K562 (cell line): ENCODE measurements at regions not wholly inside any gene's neighbourhood (a gene's known extent, or its start where the extent isn't known, plus 50 kb on each side); places are given as distances from the start of the nearest gene placed in this dataset.

Experiments used
- ATAC-seq: fragments of 200-7000 bp; cut with Tn5 transposase; 3 replicates; pipeline ENCODE4 v1.9.1; 2020; ENCODE audit warnings: moderate library complexity
- BruUV-seq: library from RNA; stranded (reverse); fragments of 400-500 nt; replicated peaks from 2 replicates; lab custom pipeline; 2021; lab: Mats Ljungman, UMichigan
- CTCF ChIA-PET: fragments of 300-600 bp; formaldehyde crosslinking; extraction: SDS; loops from one replicate; lab custom pipeline; 2021; ENCODE audit warnings: low intra/inter-chr PET ratio; lab: Yijun Ruan, JAX
- POLR2A ChIA-PET: fragments of 300-600, 350-650 bp; sonication (Branson Sonifier 250); formaldehyde crosslinking; extraction: SDS; loops from one replicate; lab custom pipeline; 2021; ENCODE audit warnings: antibody characterized with exemption, inconsistent platforms; lab: Yijun Ruan, JAX
- DNase-seq, 4 experiments: peaks; one replicate each; pipeline versions ENCODE4 v3.0.0 to v3.0.0-alpha.2; 2011 to 2018; ENCODE audit warnings: low spot score in 3 of 4, mixed read lengths in 3 of 4; ENCODE audit errors: extremely low read depth in 1 of 4
- FAIRE-seq: peaks from 2 replicates; lab custom pipeline; 2011; peaks lifted over from hg19 to GRCh38; lab: Jason Lieb, UNC
- H2AFZ ChIP-seq: 2 replicates; pipeline ENCODE4 v1.6.0; 2011; ENCODE audit warnings: low read depth, low read length, control low read depth, inconsistent platforms
- H3K27ac ChIP-seq: fragments of 200-600 bp; 3 replicates; pipeline ENCODE4 v1.8.0; 2011; ENCODE audit warnings: low read depth, mild to moderate bottlenecking, control low read depth, inconsistent platforms, low read length, moderate library complexity, mixed read lengths; ENCODE audit errors: extremely low read depth
- H3K27me3 ChIP-seq, 2 experiments: fragments of 300-600 bp in 1 of 2; 2 replicates in 1 of 2; 3 replicates in 1 of 2; pipeline versions ENCODE4 v1.6.0 to v1.8.0; 2011; ENCODE audit warnings: inconsistent platforms in 2 of 2, low read length in 2 of 2, mild to moderate bottlenecking in 1 of 2, mixed read lengths in 1 of 2, moderate library complexity in 1 of 2; ENCODE audit not compliant: control insufficient read depth in 2 of 2, insufficient read depth in 2 of 2
- H3K36me3 ChIP-seq: fragments of 300-600 bp; 3 replicates; pipeline ENCODE4 v1.8.0; 2011; ENCODE audit warnings: mild to moderate bottlenecking, low read length, inconsistent platforms; ENCODE audit not compliant: control insufficient read depth, insufficient read depth
- H3K4me1 ChIP-seq, 2 experiments: fragments of 200-600 bp in 1 of 2; replicated peaks in 1 of 2; 2 replicates in 1 of 2; 3 replicates in 1 of 2; pipeline versions ENCODE4 v1.5.1 to v1.8.0; 2011; ENCODE audit warnings: inconsistent platforms in 2 of 2, low read length in 2 of 2, mild to moderate bottlenecking in 1 of 2, mixed read lengths in 1 of 2, moderate library complexity in 1 of 2; ENCODE audit not compliant: control insufficient read depth in 2 of 2, insufficient read depth in 2 of 2
- H3K4me2 ChIP-seq: 2 replicates; pipeline ENCODE4 v1.6.1; 2011; ENCODE audit warnings: low read length, control low read depth, inconsistent platforms, mixed read lengths; ENCODE audit not compliant: insufficient read depth
- H3K4me3 ChIP-seq: fragments of 200-600 bp; sonication (generic), shearing (Covaris generic); 2 replicates; pipeline ENCODE4 v1.5.1; 2016; ENCODE audit warnings: control low read depth, inconsistent platforms
- H3K79me2 ChIP-seq: fragments of 200-600 bp; 3 replicates; pipeline ENCODE4 v1.8.0; 2011; ENCODE audit warnings: low read length, inconsistent platforms; ENCODE audit not compliant: control insufficient read depth, insufficient read depth
- H3K9ac ChIP-seq, 2 experiments: 2 replicates each; pipeline versions ENCODE4 v1.6.0 to v1.6.1; 2011; ENCODE audit warnings: low read depth in 2 of 2, low read length in 2 of 2, control low read depth in 1 of 2, inconsistent platforms in 1 of 2, mild to moderate bottlenecking in 1 of 2, mixed read lengths in 1 of 2; ENCODE audit not compliant: insufficient read depth in 1 of 2
- H3K9me1 ChIP-seq: one replicate; pipeline ENCODE4 v1.6.0; 2011; ENCODE audit warnings: inconsistent platforms, mild to moderate bottlenecking, low read length, moderate library complexity; ENCODE audit not compliant: control insufficient read depth, insufficient read depth
- H3K9me3 ChIP-seq: replicated peaks from 2 replicates; pipeline ENCODE4 v1.5.1; 2011; ENCODE audit warnings: low read depth, low read length, inconsistent platforms; ENCODE audit not compliant: control insufficient read depth, insufficient read depth
- H4K20me1 ChIP-seq: replicated peaks from 2 replicates; pipeline ENCODE4 v1.6.1; 2011; ENCODE audit warnings: low read length, inconsistent platforms, mixed read lengths; ENCODE audit not compliant: control insufficient read depth, insufficient read depth
- C11orf30 ChIP-seq: fragments of 450-650 bp; IDR thresholded peaks from 2 replicates; pipeline ENCODE4 v1.6.1; 2016; ENCODE audit warnings: low read depth, mild to moderate bottlenecking
- CAMTA2 ChIP-seq: fragments of 250-450 bp; sonication (Bioruptor Pico); conservative IDR thresholded peaks from 2 replicates; pipeline ENCODE4 v1.5.1; 2022
- CCNT2 ChIP-seq: IDR thresholded peaks from 2 replicates; pipeline ENCODE4 v1.6.1; 2011; ENCODE audit warnings: borderline replicate concordance, low read depth, mild to moderate bottlenecking, moderate library complexity, mixed read lengths, low read length; ENCODE audit not compliant: insufficient read length; ENCODE audit errors: extremely low read depth
- COPS2 ChIP-seq: fragments of 450-650 bp; conservative IDR thresholded peaks from 2 replicates; pipeline ENCODE4 v1.6.1; 2016; ENCODE audit warnings: mild to moderate bottlenecking, moderate library complexity
- DDX20 ChIP-seq: fragments of 450-650 bp; IDR thresholded peaks from 2 replicates; pipeline ENCODE4 v1.6.1; 2016; ENCODE audit warnings: missing genetic modification characterization, low read depth, mild to moderate bottlenecking, missing compliant biosample characterization, moderate library complexity
- ERF ChIP-seq: fragments of 450-650 bp; formaldehyde crosslinking; IDR thresholded peaks from 2 replicates; pipeline ENCODE4 v1.4.0; 2020; ENCODE audit warnings: mild to moderate bottlenecking, mixed read lengths
- ESRRB ChIP-seq: fragments of 250-450 bp; sonication (Bioruptor Pico); IDR thresholded peaks from 2 replicates; pipeline ENCODE4 v1.5.0; 2020; ENCODE audit warnings: mild to moderate bottlenecking, moderate library complexity, borderline replicate concordance
- KLF16 ChIP-seq: IDR thresholded peaks from 2 replicates; pipeline ENCODE4 v1.6.1; 2016; ENCODE audit warnings: antibody characterized with exemption
- NCOR1 ChIP-seq: fragments of 450-650 bp; IDR thresholded peaks from 2 replicates; pipeline ENCODE4 v1.6.1; 2016; ENCODE audit warnings: mild to moderate bottlenecking, moderate library complexity
- NR2F6 ChIP-seq: fragments of 450-650 bp; formaldehyde crosslinking; IDR thresholded peaks from 2 replicates; pipeline ENCODE4 v1.4.0; 2020; ENCODE audit warnings: mild to moderate bottlenecking
- POLR2A ChIP-seq: fragments of 450-650 bp; conservative IDR thresholded peaks from 2 replicates; pipeline ENCODE4 v1.6.1; 2016
- PTTG1 ChIP-seq: fragments of 450-650 bp; IDR thresholded peaks from 2 replicates; pipeline ENCODE4 v1.6.1; 2016; ENCODE audit warnings: low read depth, mild to moderate bottlenecking, missing genetic modification characterization, missing compliant biosample characterization
- SNRNP70 ChIP-seq: fragments of 200-400 bp; formaldehyde crosslinking; optimal IDR thresholded peaks from 2 replicates; pipeline ENCODE3; 2017; ENCODE audit warnings: low read depth, low read length
- TEAD1 ChIP-seq, 2 experiments: fragments of 450-650 bp in 1 of 2; sonication (generic) in 1 of 2; formaldehyde crosslinking; IDR thresholded peaks; 2 replicates each; pipeline versions ENCODE4 v1.4.0 to v1.8.0; 2020 to 2022; ENCODE audit warnings: mild to moderate bottlenecking in 2 of 2, missing genetic modification reagents in 1 of 2
- ZNF165 ChIP-seq: fragments of 250-450 bp; sonication (Bioruptor Pico); IDR thresholded peaks from 2 replicates; pipeline ENCODE4 v1.4.0; 2020; ENCODE audit warnings: borderline replicate concordance
- ZNF212 ChIP-seq: fragments of 450-650 bp; formaldehyde crosslinking; IDR thresholded peaks from 2 replicates; pipeline ENCODE4 v1.4.0; 2020; ENCODE audit warnings: mild to moderate bottlenecking
- ZNF324 ChIP-seq: fragments of 250-450 bp; sonication (Bioruptor Pico); IDR thresholded peaks from 2 replicates; pipeline ENCODE4 v1.4.0; 2020; ENCODE audit warnings: mild to moderate bottlenecking
- ZNF699 ChIP-seq: fragments of 250-450 bp; sonication (Bioruptor Pico); IDR thresholded peaks from 2 replicates; pipeline ENCODE4 v1.8.0; 2021; ENCODE audit warnings: mild to moderate bottlenecking, moderate library complexity; ENCODE audit not compliant: insufficient replicate concordance
- WGBS: fragments of 100-300 bp; shearing (Covaris generic); methylation state at CpG from one replicate; pipeline ENCODE4 v1.1.6; 2016; ENCODE audit warnings: low coverage, mixed read lengths; ENCODE audit not compliant: insufficient coverage; ENCODE audit errors: missing lambda C conversion rate; 5-methylcytosine and 5-hydroxymethylcytosine counted together
- in situ Hi-C: fragments of 300-500 bp; cut with MboI; formaldehyde crosslinking; loops from 4 replicates; pipeline ENCODE4 v1.15.0; 2018; ENCODE audit warnings: inconsistent platforms, mixed read lengths
- intact Hi-C: fragments of 100-400 bp; cut with micrococcal nuclease; formaldehyde crosslinking; loops from 2 replicates; pipeline ENCODE4 v1.14.2; 2022
- TF ChIP-seq, protein P1 (sequence below): sonication (generic); formaldehyde crosslinking; IDR thresholded peaks from 2 replicates; pipeline ENCODE4 v1.4.0; 2020; ENCODE audit warnings: mild to moderate bottlenecking, missing genetic modification reagents
- TF ChIP-seq, protein P2 (sequence below): fragments of 250-450 bp; sonication (Bioruptor Pico); IDR thresholded peaks from 2 replicates; pipeline ENCODE4 v1.8.0; 2022; ENCODE audit warnings: inconsistent platforms

- in situ Hi-C loops = no loop called here
- no peak overlapping the region for H3K27ac ChIP-seq
- no peak for FAIRE-seq
Measured at GRCh38 chr7:46763344-46763743, 818.6 kb downstream of the TNS3 start.

More at GRCh38 chr7:46763344-46763743, 818.6 kb downstream of the TNS3 start:
- H3K9ac ChIP-seq = no peak overlapping the region
- intact Hi-C loops = no loop called here
- no peaks in the 10 kb centered on the region for H3K4me1 ChIP-seq
- 0% methylated on average over 1 of the region's 3 CpGs for WGBS
- no peaks in the 10 kb centered on the region for H3K9me3 ChIP-seq
- no peak overlapping the region for H2AFZ ChIP-seq
- no peak overlapping the region for H3K4me3 ChIP-seq
- POLR2A ChIA-PET = no interaction called here
- no peaks in the 10 kb centered on the region for H3K27me3 ChIP-seq
- no peaks in the 10 kb centered on the region for H3K36me3 ChIP-seq
- no peaks in the 10 kb centered on the region for H3K9me1 ChIP-seq
- no TSS peak for BruUV-seq
- DNase-seq = no peak
- TF ChIP-seq ZNF699 (CRISPR knock-in tag) = no peak
- no peak for TF ChIP-seq COPS2
- TF ChIP-seq SNRNP70 = no peak
- TF ChIP-seq POLR2A = no peak
- TF ChIP-seq, protein P1, sequence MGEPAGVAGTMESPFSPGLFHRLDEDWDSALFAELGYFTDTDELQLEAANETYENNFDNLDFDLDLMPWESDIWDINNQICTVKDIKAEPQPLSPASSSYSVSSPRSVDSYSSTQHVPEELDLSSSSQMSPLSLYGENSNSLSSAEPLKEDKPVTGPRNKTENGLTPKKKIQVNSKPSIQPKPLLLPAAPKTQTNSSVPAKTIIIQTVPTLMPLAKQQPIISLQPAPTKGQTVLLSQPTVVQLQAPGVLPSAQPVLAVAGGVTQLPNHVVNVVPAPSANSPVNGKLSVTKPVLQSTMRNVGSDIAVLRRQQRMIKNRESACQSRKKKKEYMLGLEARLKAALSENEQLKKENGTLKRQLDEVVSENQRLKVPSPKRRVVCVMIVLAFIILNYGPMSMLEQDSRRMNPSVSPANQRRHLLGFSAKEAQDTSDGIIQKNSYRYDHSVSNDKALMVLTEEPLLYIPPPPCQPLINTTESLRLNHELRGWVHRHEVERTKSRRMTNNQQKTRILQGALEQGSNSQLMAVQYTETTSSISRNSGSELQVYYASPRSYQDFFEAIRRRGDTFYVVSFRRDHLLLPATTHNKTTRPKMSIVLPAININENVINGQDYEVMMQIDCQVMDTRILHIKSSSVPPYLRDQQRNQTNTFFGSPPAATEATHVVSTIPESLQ = no peak
- TF ChIP-seq DDX20 (tag) = no peak
- TF ChIP-seq ZNF165 (CRISPR knock-in tag) = no peak
- no peak for TF ChIP-seq TEAD1 (CRISPR knock-in tag; IDR thresholded peaks at IDR 0.05)
- TF ChIP-seq NR2F6 (CRISPR knock-in tag) = no peak
- no peak for TF ChIP-seq C11orf30
- TF ChIP-seq, protein P2, sequence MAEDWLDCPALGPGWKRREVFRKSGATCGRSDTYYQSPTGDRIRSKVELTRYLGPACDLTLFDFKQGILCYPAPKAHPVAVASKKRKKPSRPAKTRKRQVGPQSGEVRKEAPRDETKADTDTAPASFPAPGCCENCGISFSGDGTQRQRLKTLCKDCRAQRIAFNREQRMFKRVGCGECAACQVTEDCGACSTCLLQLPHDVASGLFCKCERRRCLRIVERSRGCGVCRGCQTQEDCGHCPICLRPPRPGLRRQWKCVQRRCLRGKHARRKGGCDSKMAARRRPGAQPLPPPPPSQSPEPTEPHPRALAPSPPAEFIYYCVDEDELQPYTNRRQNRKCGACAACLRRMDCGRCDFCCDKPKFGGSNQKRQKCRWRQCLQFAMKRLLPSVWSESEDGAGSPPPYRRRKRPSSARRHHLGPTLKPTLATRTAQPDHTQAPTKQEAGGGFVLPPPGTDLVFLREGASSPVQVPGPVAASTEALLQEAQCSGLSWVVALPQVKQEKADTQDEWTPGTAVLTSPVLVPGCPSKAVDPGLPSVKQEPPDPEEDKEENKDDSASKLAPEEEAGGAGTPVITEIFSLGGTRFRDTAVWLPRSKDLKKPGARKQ (CRISPR knock-in tag) = no peak
- TF ChIP-seq ERF (CRISPR knock-in tag) = no peak
- TF ChIP-seq NCOR1 = no peak
- no peak for TF ChIP-seq CAMTA2
- no peak for TF ChIP-seq KLF16
- TF ChIP-seq ZNF212 = no peak
- TF ChIP-seq ZNF324 (CRISPR knock-in tag) = no peak
- no peak for TF ChIP-seq ESRRB
- no peak for TF ChIP-seq CCNT2
- TF ChIP-seq PTTG1 (tag) = no peak
- TF ChIP-seq, all 486 proteins: peak for 0
- CTCF ChIA-PET = no interaction called here
- H3K79me2 ChIP-seq = no peaks in the 10 kb centered on the region
- H4K20me1 ChIP-seq = no peaks in the 10 kb centered on the region
- ATAC-seq = no peak
- H3K4me2 ChIP-seq = no peak overlapping the region
